ENCODE measurements at regions not wholly inside any gene's neighbourhood (a gene's known extent, or its start where the extent isn't known, plus 50 kb on each side); places are given as distances from the start of the nearest gene placed in this dataset.

- TF ChIP-seq, protein P1, sequence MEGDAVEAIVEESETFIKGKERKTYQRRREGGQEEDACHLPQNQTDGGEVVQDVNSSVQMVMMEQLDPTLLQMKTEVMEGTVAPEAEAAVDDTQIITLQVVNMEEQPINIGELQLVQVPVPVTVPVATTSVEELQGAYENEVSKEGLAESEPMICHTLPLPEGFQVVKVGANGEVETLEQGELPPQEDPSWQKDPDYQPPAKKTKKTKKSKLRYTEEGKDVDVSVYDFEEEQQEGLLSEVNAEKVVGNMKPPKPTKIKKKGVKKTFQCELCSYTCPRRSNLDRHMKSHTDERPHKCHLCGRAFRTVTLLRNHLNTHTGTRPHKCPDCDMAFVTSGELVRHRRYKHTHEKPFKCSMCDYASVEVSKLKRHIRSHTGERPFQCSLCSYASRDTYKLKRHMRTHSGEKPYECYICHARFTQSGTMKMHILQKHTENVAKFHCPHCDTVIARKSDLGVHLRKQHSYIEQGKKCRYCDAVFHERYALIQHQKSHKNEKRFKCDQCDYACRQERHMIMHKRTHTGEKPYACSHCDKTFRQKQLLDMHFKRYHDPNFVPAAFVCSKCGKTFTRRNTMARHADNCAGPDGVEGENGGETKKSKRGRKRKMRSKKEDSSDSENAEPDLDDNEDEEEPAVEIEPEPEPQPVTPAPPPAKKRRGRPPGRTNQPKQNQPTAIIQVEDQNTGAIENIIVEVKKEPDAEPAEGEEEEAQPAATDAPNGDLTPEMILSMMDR (IDR thresholded peaks at IDR 0.05; ENCODE audit: poor library complexity): no peak
- no peak for TF ChIP-seq EZH2 (IDR thresholded peaks at IDR 0.05; ENCODE audit: borderline replicate concordance)
- no peak for TF ChIP-seq EZH2phosphoT487 (IDR thresholded peaks at IDR 0.05; ENCODE audit: low read depth, severe bottlenecking, unreplicated experiment)
Measured at GRCh38 chr1:100628631-100629081, 90.7 kb downstream of the GPR88 start.
